Parathyroid adenoma (tissue), 2 donors: ENCODE measurements at regions not wholly inside any gene's neighbourhood (a gene's known extent, or its start where the extent isn't known, plus 50 kb on each side); places are given as distances from the start of the nearest gene placed in this dataset.

ENCODE experiments used
- H2AFZ ChIP-seq: fragments of 300-600 bp; sonication (generic); one replicate; pipeline ENCODE4 v1.7.0; 2017; ENCODE audit warnings: antibody characterized with exemption, mild to moderate bottlenecking
- H3K27ac ChIP-seq: fragments of 300-600 bp; sonication (generic); one replicate; pipeline ENCODE4 v1.7.0; 2017
- H3K27me3 ChIP-seq: fragments of 300-600 bp; sonication (generic); one replicate; pipeline ENCODE4 v1.7.0; 2017; ENCODE audit warnings: low read length; ENCODE audit not compliant: control insufficient read depth, insufficient read depth
- H3K36me3 ChIP-seq: fragments of 300-600 bp; sonication (generic); one replicate; pipeline ENCODE4 v1.7.0; 2017; ENCODE audit warnings: low read length; ENCODE audit not compliant: control insufficient read depth, insufficient read depth
- H3K4me1 ChIP-seq: fragments of 300-600 bp; sonication (generic); one replicate; pipeline ENCODE4 v1.7.0; 2017; ENCODE audit warnings: control low read depth
- H3K4me2 ChIP-seq: fragments of 300-600 bp; sonication (generic); one replicate; pipeline ENCODE4 v1.7.0; 2017; ENCODE audit warnings: low read length
- H3K4me3 ChIP-seq: fragments of 300-600 bp; sonication (generic); one replicate; pipeline ENCODE4 v1.7.0; 2017; ENCODE audit warnings: low read depth, low read length
- H3K79me2 ChIP-seq: fragments of 300-600 bp; sonication (generic); one replicate; pipeline ENCODE4 v1.7.0; 2017; ENCODE audit warnings: control low read depth
- H3K9ac ChIP-seq: fragments of 300-600 bp; sonication (generic); one replicate; pipeline ENCODE4 v1.7.0; 2017; ENCODE audit warnings: mild to moderate bottlenecking
- H3K9me3 ChIP-seq: fragments of 300-600 bp; sonication (generic); one replicate; pipeline ENCODE4 v1.7.0; 2017; ENCODE audit warnings: low read length; ENCODE audit not compliant: control insufficient read depth
- CTCF ChIP-seq: fragments of 300-600 bp; sonication (generic); IDR thresholded peaks from one replicate; pipeline ENCODE4 v1.7.0; 2017; ENCODE audit warnings: antibody characterized with exemption, mild to moderate bottlenecking
- donor health status: primary hyperparathyroidism.

GRCh38 chr20:11484479-11484878 is 433.2 kb upstream of the BTBD3 start:
- no peaks in the 10 kb centered on the region for H3K4me1 ChIP-seq
- no peaks in the 10 kb centered on the region for H3K36me3 ChIP-seq
- no peak overlapping the region for H2AFZ ChIP-seq
- H3K27me3 ChIP-seq = no peaks in the 10 kb centered on the region
- H3K27ac ChIP-seq = no peak overlapping the region
- no peaks in the 10 kb centered on the region for H3K9me3 ChIP-seq
- no peak overlapping the region for H3K9ac ChIP-seq
- no peak overlapping the region for H3K4me2 ChIP-seq
- no peak for TF ChIP-seq CTCF
- H3K79me2 ChIP-seq = no peaks in the 10 kb centered on the region
- no peak overlapping the region for H3K4me3 ChIP-seq

GRCh38 chr20:11492386-11492785 is 425.3 kb upstream of the BTBD3 start:
- H3K27ac ChIP-seq = no peak overlapping the region
- no peaks in the 10 kb centered on the region for H3K79me2 ChIP-seq
- H3K4me2 ChIP-seq = no peak overlapping the region
- H2AFZ ChIP-seq = no peak overlapping the region
- no peaks in the 10 kb centered on the region for H3K4me1 ChIP-seq
- H3K4me3 ChIP-seq = no peak overlapping the region
- no peak for TF ChIP-seq CTCF
- no peaks in the 10 kb centered on the region for H3K36me3 ChIP-seq
- no peaks in the 10 kb centered on the region for H3K9me3 ChIP-seq
- no peaks in the 10 kb centered on the region for H3K27me3 ChIP-seq
- no peak overlapping the region for H3K9ac ChIP-seq

- no peaks in the 10 kb centered on the region for H3K9me3 ChIP-seq
- H3K4me3 ChIP-seq = no peak overlapping the region
- H3K4me1 ChIP-seq = no peaks in the 10 kb centered on the region
- H3K36me3 ChIP-seq = no peaks in the 10 kb centered on the region
- no peak overlapping the region for H3K27ac ChIP-seq
- no peak overlapping the region for H2AFZ ChIP-seq
- no peak overlapping the region for H3K9ac ChIP-seq
- TF ChIP-seq CTCF = no peak
- H3K27me3 ChIP-seq = no peaks in the 10 kb centered on the region
- H3K79me2 ChIP-seq = no peaks in the 10 kb centered on the region
- H3K4me2 ChIP-seq = no peak overlapping the region
Measured at GRCh38 chr20:11492846-11493245, 424.8 kb upstream of the BTBD3 start.

GRCh38 chr20:11496380-11496779 is 421.3 kb upstream of the BTBD3 start:
- no peaks in the 10 kb centered on the region for H3K79me2 ChIP-seq
- H3K9me3 ChIP-seq = no peaks in the 10 kb centered on the region
- H3K4me2 ChIP-seq = no peak overlapping the region
- H3K27ac ChIP-seq = no peak overlapping the region
- no peak for TF ChIP-seq CTCF
- no peak overlapping the region for H2AFZ ChIP-seq
- H3K4me1 ChIP-seq = no peaks in the 10 kb centered on the region
- no peak overlapping the region for H3K9ac ChIP-seq
- no peaks in the 10 kb centered on the region for H3K27me3 ChIP-seq
- H3K4me3 ChIP-seq = no peak overlapping the region
- no peaks in the 10 kb centered on the region for H3K36me3 ChIP-seq

GRCh38 chr20:11497545-11497944 is 420.1 kb upstream of the BTBD3 start:
- Histone ChIP-seq H3K4me1 (no peaks in the 10 kb centered on the region), H3K4me3 (no peak overlapping the region), H2AFZ (no peak overlapping the region), H3K9me3 (no peaks in the 10 kb centered on the region), H3K36me3 (no peaks in the 10 kb centered on the region), H3K27me3 (no peaks in the 10 kb centered on the region), H3K79me2 (no peaks in the 10 kb centered on the region), H3K4me2 (no peak overlapping the region), H3K9ac (no peak overlapping the region), H3K27ac (no peak overlapping the region)
- no peak for TF ChIP-seq CTCF
